HepG2 (cell line): ENCODE measurements at regions not wholly inside any gene's neighbourhood (a gene's known extent, or its start where the extent isn't known, plus 50 kb on each side); places are given as distances from the start of the nearest gene placed in this dataset.

Experiments
- ATAC-seq: fragments of 200-7000 bp; cut with Tn5 transposase; 3 replicates; pipeline ENCODE4 v1.9.1; 2020; ENCODE audit warnings: mild to moderate bottlenecking, moderate library complexity
- BruUV-seq: library from RNA; stranded (reverse); fragments of 400-500 nt; replicated peaks from 2 replicates; lab custom pipeline; 2021; lab: Mats Ljungman, UMichigan
- CTCF ChIA-PET: fragments of 300-600 bp; formaldehyde crosslinking; extraction: SDS; loops from one replicate; lab custom pipeline; 2021; ENCODE audit warnings: low total read pairs, inconsistent platforms, low intra/inter-chr PET ratio; lab: Yijun Ruan, JAX
- POLR2A ChIA-PET: fragments of 350-600 bp; sonication (Branson Sonifier 250); formaldehyde crosslinking; loops from one replicate; lab custom pipeline; 2020; ENCODE audit warnings: antibody characterized with exemption, inconsistent platforms; lab: Yijun Ruan, JAX
- DNase-seq: peaks from one replicate; pipeline ENCODE4 v3.0.0-alpha.2; 2015; ENCODE audit warnings: low spot score
- FAIRE-seq: peaks from 3 replicates; lab custom pipeline; 2011; peaks lifted over from hg19 to GRCh38; lab: Jason Lieb, UNC
- H2AFZ ChIP-seq: one replicate; pipeline ENCODE4 v1.6.1; 2011; ENCODE audit warnings: low read length, inconsistent platforms
- H3K27ac ChIP-seq: fragments of 300-600 bp; 3 replicates; pipeline ENCODE4 v1.8.0; 2011; ENCODE audit warnings: mixed run types, mild to moderate bottlenecking, mixed read lengths, low read length, inconsistent platforms; ENCODE audit not compliant: insufficient read depth; ENCODE audit errors: extremely low read length
- H3K27me3 ChIP-seq, 2 experiments: fragments of 200-600 bp in 1 of 2; 2 replicates in 1 of 2; 3 replicates in 1 of 2; pipeline versions ENCODE4 v1.6.0 to v1.8.0; 2011; ENCODE audit warnings: low read length in 2 of 2, mild to moderate bottlenecking in 2 of 2, moderate library complexity in 2 of 2, inconsistent platforms in 1 of 2; ENCODE audit not compliant: insufficient read depth in 2 of 2, control insufficient read depth in 1 of 2
- H3K36me3 ChIP-seq, 2 experiments: fragments of 200-600 bp in 1 of 2; replicated peaks in 1 of 2; 2 replicates in 1 of 2; 3 replicates in 1 of 2; pipeline versions ENCODE4 v1.5.1 to v1.8.0; 2011; ENCODE audit warnings: low read length in 2 of 2, inconsistent platforms in 1 of 2; ENCODE audit not compliant: insufficient read depth in 2 of 2, control insufficient read depth in 1 of 2
- H3K4me1 ChIP-seq: 2 replicates; pipeline ENCODE4 v1.5.1; 2012; ENCODE audit warnings: low read length, inconsistent platforms; ENCODE audit not compliant: insufficient read depth
- H3K4me2 ChIP-seq: 2 replicates; pipeline ENCODE4 v1.6.0; 2011; ENCODE audit warnings: low read depth, low read length, inconsistent platforms
- H3K4me3 ChIP-seq, 3 experiments: fragments of 200-600 bp in 1 of 3; sonication (generic), shearing (Covaris generic) in 1 of 3; replicated peaks in 1 of 3; 2 replicates each; pipeline ENCODE4 v1.5.1; 2011 to 2016; ENCODE audit warnings: low read length in 3 of 3, inconsistent platforms in 2 of 3, low read depth in 2 of 3, mild to moderate bottlenecking in 2 of 3, control low read depth in 1 of 3, mixed read lengths in 1 of 3; ENCODE audit not compliant: insufficient read depth in 1 of 3
- H3K79me2 ChIP-seq: one replicate; pipeline ENCODE4 v1.6.1; 2011; ENCODE audit warnings: low read length, inconsistent platforms; ENCODE audit not compliant: insufficient read depth
- H3K9ac ChIP-seq: 2 replicates; pipeline ENCODE4 v1.6.0; 2011; ENCODE audit warnings: mild to moderate bottlenecking, low read depth, low read length, inconsistent platforms; ENCODE audit not compliant: insufficient read depth
- H3K9me3 ChIP-seq: 2 replicates; pipeline ENCODE4 v1.5.1; 2012; ENCODE audit warnings: mild to moderate bottlenecking, low read length
- H4K20me1 ChIP-seq: 2 replicates; pipeline ENCODE4 v1.6.0; 2011; ENCODE audit warnings: inconsistent platforms, mild to moderate bottlenecking, low read length, moderate library complexity; ENCODE audit not compliant: insufficient read depth
- AKAP8 ChIP-seq: sonication (generic); formaldehyde crosslinking; IDR thresholded peaks from 2 replicates; pipeline ENCODE4 v1.5.1; 2020; ENCODE audit warnings: mild to moderate bottlenecking, missing genetic modification reagents
- ATF1 ChIP-seq: IDR thresholded peaks from 2 replicates; pipeline ENCODE4 v1.6.1; 2016; ENCODE audit warnings: mild to moderate bottlenecking, control low read depth
- GATAD1 ChIP-seq: IDR thresholded peaks from 2 replicates; pipeline ENCODE4 v1.6.1; 2016; ENCODE audit warnings: missing genetic modification reagents, missing compliant biosample characterization
- RARA ChIP-seq: IDR thresholded peaks from 2 replicates; pipeline ENCODE4 v1.6.1; 2016; ENCODE audit warnings: missing genetic modification reagents, missing compliant biosample characterization
- SSRP1 ChIP-seq: IDR thresholded peaks from 2 replicates; pipeline ENCODE4 v1.6.1; 2016; ENCODE audit warnings: control low read depth
- ZNF10 ChIP-seq: sonication (generic); formaldehyde crosslinking; IDR thresholded peaks from 2 replicates; pipeline ENCODE4 v1.4.0; 2020; ENCODE audit warnings: mild to moderate bottlenecking, low read depth, missing genetic modification reagents, borderline replicate concordance
- WGBS: methylation state at CpG from one replicate; pipeline ENCODE4 v1.1.6; 2017; ENCODE audit warnings: low lambda C conversion rate; 5-methylcytosine and 5-hydroxymethylcytosine counted together
- in situ Hi-C: cut with HindIII; loops from 2 replicates; pipeline ENCODE4 v1.10.0; 2017; ENCODE audit warnings: low pct_unique_long_range_greater_than_20kb; ENCODE audit not compliant: extremely low pct_ligation_motif_present
- intact Hi-C: fragments of 100-400 bp; cut with micrococcal nuclease; formaldehyde crosslinking; loops from one replicate; pipeline ENCODE4 v1.10.0; 2022; ENCODE audit not compliant: unreplicated experiment
- TF ChIP-seq, protein P1 (sequence below): sonication (generic); formaldehyde crosslinking; IDR thresholded peaks from 2 replicates; pipeline ENCODE4 v1.8.1; 2023; ENCODE audit warnings: mild to moderate bottlenecking, missing genetic modification reagents
- TF ChIP-seq, protein P2 (sequence below): sonication (generic); formaldehyde crosslinking; IDR thresholded peaks from 2 replicates; pipeline ENCODE4 v1.9.0; 2022; ENCODE audit warnings: missing genetic modification reagents, mild to moderate bottlenecking, borderline replicate concordance

DNA sequence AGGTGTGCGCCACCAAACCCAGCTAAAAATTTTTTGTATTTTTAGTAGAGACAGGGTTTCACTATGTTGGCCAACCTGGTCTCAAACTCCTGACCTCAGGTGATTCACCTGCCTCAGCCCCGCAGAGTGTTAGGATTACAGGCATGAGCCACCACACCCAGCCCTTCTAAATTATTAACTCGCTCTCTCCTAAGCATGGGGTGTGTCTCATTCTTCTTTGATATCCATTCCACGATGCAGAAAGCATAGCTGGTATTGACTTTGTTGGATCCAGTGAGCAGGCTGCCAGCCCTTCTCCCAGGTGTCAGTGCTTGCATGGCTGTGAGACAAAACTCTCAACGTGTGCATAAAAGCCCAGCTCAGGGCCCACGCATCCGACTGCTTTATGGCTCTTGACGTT lies 254.1 kb upstream of the PFKP start (continued):
- no peak for TF ChIP-seq RARA
- TF ChIP-seq, protein P1, sequence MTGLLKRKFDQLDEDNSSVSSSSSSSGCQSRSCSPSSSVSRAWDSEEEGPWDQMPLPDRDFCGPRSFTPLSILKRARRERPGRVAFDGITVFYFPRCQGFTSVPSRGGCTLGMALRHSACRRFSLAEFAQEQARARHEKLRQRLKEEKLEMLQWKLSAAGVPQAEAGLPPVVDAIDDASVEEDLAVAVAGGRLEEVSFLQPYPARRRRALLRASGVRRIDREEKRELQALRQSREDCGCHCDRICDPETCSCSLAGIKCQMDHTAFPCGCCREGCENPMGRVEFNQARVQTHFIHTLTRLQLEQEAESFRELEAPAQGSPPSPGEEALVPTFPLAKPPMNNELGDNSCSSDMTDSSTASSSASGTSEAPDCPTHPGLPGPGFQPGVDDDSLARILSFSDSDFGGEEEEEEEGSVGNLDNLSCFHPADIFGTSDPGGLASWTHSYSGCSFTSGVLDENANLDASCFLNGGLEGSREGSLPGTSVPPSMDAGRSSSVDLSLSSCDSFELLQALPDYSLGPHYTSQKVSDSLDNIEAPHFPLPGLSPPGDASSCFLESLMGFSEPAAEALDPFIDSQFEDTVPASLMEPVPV (CRISPR knock-in tag): no peak
- no peak for TF ChIP-seq SSRP1 (CRISPR knock-in tag)
- TF ChIP-seq ATF1 (CRISPR knock-in tag): no peak
- TF ChIP-seq AKAP8 (CRISPR knock-in tag): no peak
- no peak for TF ChIP-seq ZNF10

DNA sequence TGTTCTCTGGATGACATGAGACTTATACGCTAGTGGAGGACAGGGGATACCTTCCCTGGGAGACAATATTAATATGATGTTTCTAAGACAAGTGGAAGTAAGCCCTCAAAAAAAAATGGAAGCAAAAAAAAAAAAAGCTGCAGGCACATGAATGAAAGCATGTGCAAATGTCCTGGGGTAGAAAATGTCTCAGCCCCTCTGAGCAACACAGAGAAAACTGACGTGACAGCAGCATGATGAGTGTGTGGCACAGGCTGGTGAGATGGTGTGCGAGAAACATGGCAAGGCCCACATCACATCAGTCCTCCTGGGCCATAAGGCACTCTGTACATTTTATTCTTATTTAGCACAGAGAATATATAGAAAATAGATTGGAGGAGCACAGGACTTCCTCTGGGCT lies 254.7 kb upstream of the PFKP start:
- Histone ChIP-seq H3K27me3 (no peaks in the 10 kb centered on the region; a peak in 1 of 5 replicates), H2AFZ (no peak overlapping the region), H4K20me1 (no peaks in the 10 kb centered on the region), H3K36me3 (no peaks in the 10 kb centered on the region), H3K4me2 (no peak overlapping the region), H3K9ac (no peak overlapping the region), H3K79me2 (no peaks in the 10 kb centered on the region), H3K4me3 (no peak overlapping the region), H3K27ac (no peak overlapping the region), H3K9me3 (no peaks in the 10 kb centered on the region), H3K4me1 (no peaks in the 10 kb centered on the region)
- POLR2A ChIA-PET: no interaction called here
- no peak for FAIRE-seq
- no TSS peak for BruUV-seq
- DNase-seq: no peak
- TF ChIP-seq, protein P2, sequence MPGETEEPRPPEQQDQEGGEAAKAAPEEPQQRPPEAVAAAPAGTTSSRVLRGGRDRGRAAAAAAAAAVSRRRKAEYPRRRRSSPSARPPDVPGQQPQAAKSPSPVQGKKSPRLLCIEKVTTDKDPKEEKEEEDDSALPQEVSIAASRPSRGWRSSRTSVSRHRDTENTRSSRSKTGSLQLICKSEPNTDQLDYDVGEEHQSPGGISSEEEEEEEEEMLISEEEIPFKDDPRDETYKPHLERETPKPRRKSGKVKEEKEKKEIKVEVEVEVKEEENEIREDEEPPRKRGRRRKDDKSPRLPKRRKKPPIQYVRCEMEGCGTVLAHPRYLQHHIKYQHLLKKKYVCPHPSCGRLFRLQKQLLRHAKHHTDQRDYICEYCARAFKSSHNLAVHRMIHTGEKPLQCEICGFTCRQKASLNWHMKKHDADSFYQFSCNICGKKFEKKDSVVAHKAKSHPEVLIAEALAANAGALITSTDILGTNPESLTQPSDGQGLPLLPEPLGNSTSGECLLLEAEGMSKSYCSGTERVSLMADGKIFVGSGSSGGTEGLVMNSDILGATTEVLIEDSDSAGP (CRISPR knock-in tag): no peak
- TF ChIP-seq GATAD1: no peak
- no peak for ATAC-seq
- intact Hi-C loops: no loop called here
- in situ Hi-C loops: no loop called here
- CTCF ChIA-PET: no interaction called here
- 34% methylated on average over 3 of the region's 3 CpGs for WGBS
